ENCODE measurements at regions not wholly inside any gene's neighbourhood (a gene's known extent, or its start where the extent isn't known, plus 50 kb on each side); places are given as distances from the start of the nearest gene placed in this dataset.

GRCh38 chr10:21075880-21076279, 178.8 kb upstream of the NEBL start:
- no peak for DNase-seq

- DNase-seq = no peak
These were observed 174.0 kb upstream of the NEBL start for GRCh38 chr10:21071001-21071673.

GRCh38 chr10:21069929-21070700, 173.0 kb upstream of the NEBL start:
- DNase-seq = no peak

DNA sequence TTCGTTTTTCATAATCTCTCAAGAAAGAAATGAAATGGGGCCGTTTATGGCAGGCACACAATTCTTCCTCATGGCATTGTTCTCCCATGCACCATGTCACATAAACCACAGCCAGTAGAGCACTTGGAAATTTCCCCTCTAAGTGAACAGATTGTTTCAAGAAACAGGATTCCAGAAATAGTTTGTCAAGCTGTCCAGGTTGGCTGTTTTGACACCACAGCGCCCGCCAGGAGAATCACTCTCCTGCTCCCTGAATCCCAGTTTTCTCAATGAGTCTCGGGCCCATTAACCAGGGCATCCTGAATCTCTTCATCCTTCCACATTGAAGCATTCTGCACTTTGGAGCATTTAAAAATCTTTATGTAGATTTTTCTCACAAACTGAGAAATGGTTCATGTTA, 172.2 kb upstream of the NEBL start:
- no peak for DNase-seq

DNA sequence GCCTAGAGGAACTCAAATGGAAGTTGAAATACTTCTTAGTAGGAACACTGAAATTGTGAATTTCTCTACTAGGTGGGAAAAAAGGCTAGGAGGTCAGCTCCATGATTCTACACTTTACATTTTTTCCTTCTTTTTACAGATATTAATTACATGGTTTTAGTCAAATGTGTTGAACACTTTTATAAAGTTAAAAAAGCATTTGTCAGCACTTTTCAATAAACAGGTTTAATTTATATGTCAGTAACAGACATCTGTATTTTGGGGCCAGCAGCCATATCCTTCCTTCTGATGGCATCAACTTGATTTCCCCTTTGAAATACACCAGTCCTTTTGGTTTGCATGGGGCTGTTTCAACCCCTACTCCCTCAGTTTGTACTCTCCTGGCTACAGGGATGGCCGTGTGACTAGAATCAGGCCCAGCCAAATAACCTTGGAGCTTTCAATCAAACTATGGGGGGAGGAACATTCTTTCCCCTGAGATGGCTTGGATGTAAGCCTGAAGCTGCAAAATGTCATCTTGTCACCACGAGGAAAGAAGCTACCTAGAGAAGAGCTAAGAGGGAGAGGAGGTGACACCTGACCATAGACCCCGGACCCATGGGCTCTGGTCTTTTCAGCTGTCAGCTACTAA, 171.0 kb upstream of the NEBL start:
- no peak for DNase-seq

- no peak for DNase-seq
These were observed 168.6 kb upstream of the NEBL start for GRCh38 chr10:21065621-21066248.

- DNase-seq = no peak
These were observed 164.9 kb upstream of the NEBL start for GRCh38 chr10:21061982-21062381.

- no peak for DNase-seq
These were observed 164.1 kb upstream of the NEBL start for GRCh38 chr10:21061184-21061583.

DNA sequence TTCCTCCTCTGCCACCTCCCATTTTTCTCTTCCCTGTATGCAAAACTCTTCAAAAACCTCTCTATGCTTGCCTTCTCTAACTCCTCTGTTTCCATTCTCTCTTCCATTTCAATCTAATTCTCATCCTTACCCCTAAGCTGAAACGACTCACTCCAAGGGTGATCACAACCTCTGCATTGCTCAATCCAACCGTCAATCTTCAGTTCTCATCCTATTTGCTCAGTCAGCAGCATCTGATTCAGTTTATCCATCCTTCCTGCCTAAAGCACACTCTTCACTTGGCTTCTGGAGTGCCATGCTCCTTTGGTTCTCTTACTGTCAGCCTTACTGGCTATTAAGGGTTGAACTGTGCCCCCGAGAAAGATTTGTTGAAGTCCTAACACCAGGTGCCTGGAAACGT, 163.5 kb upstream of the NEBL start:
- no peak for DNase-seq

DNA sequence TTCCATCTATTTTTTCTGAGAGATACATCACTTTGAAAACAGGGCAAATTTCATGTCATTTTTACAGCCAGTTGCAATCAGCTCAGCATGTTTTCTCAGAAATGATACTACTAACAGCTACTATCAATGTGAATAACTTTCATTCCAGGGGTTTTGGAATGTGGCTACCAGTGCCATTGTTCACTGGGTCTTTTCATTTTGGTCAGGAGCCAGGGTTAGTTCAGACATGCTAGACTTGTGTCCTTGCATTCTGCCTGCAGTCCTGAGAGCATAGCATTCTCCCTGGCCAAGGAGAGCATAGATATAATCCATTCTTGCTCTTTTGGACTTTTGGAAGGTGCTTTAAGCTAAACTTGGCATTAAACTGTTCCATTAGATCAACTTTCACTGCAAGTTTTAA, 160.9 kb upstream of the NEBL start:
- DNase-seq = no peak

DNA sequence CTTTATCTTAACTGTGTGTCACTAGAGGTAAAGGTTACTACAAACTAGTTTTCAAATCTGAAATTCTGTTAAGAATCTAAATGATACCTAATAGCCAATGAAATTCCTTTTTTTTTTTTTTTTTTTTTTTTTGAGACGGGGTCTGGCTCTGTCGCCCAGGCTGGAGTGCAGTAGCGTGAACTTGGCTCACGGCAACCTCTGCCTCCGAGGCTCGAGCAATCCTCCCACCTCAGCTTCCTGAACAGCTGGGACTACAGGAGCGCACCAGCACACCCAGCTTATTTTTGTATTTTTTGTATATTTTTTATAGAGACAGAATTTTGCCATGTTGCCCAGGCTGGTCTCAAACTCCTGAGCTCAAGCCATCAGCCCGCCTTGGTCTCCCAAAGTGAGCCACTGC, 160.3 kb upstream of the NEBL start:
- no peak for DNase-seq

DNA sequence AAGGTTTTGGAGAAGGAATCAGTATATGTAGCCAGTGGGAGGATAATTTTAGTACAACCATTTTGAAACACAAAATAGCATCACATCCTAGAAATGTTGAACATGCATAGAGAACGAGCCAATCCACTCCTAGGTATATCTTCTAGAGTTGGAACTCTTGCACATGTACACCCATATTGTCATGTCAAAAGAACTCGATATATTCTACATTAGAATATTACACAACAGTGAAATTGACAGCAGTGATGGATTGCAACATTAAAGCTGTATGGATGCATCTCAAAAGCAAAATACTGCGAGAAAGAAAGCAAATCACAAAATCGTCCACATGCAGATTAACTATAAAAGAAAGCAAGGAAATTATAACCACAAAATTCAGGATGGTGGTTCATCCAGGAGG, 159.3 kb upstream of the NEBL start:
- DNase-seq = no peak

DNA sequence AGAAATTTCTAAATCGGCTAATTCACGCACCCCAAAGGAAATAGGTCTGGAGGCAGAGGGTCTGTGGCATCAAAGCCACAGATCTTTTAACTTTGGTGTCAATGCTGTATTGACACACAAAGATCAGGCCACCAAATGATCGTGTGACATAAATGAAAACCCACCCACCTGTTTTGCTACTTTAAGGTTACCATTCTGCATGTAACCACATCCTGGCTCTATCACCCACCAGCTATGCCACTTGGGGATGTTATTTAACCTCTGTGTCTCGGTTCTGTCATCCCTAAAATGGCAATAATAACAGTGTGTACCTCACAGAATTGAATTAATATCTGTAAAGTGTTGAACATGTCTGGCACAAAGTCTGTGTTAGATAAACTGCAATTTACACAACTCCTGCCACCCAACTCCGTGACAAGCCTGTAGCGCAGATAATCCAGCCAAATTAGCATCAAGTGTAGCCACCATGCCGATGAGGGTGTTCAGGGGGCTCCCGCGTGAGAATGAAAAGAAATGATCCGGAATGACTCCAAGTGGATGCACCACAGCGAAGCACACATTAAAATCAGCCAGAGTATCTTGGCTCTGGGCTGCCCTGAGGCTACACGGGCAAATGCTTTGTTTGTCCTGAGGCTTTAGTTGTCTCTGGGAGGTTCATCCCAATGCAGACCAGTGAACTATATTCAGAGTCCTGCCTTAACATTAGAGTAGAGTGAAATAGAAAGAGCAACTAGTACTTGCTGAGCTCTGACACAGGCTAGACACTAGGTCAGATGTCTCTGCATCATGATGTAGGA, 158.4 kb upstream of the NEBL start:
- DNase-seq = no peak

GRCh38 chr10:21053953-21054690, 157.0 kb upstream of the NEBL start:
- no peak for DNase-seq

DNA sequence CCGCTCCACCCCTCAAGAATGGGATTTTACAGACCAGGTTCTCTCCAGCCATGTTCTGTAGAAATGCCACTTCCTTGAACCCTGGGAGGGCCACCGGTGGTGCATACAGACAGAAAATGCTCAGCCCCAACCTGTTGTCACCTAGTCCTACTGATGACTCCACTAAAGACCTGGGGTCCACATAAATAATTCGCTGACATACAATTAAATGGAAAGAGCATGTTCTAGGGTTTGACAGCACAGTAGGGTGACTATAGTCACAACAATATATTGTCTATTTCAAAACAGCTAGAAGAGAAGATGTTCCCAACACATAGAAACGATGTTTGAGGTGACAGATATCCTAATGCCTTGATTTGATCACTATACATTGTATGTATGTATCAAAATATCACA, 155.6 kb upstream of the NEBL start:
- DNase-seq = no peak

DNA sequence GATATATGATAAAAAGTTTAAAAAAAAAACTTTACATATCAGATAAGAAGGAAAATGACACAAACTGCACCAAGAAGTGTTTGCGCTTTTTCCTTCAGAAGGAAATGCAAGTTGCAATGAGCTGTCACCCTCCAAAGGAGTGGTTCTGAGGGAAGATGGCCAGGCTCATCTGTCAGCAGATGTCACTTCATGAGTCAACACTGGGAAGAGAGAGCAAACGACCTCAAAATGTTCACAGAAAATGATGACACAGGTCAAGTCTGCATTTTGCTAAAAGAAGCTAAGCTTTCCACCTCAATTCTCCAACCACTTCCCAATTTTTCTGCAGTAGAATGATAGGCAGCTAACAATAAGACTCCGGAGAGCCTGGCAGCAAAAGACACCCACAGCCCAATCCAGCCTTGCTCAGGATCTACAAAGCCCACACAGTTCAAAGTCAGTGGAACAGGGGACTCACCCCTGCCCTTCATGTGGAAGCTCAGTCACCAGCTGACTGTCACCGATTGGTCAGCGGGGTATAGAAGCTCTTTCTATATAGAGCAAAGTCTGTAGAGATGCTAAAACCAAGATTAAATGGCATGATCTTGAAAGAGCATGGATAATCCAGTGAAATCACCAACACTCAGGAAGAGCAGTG, 155.1 kb upstream of the NEBL start:
- no peak for DNase-seq

DNA sequence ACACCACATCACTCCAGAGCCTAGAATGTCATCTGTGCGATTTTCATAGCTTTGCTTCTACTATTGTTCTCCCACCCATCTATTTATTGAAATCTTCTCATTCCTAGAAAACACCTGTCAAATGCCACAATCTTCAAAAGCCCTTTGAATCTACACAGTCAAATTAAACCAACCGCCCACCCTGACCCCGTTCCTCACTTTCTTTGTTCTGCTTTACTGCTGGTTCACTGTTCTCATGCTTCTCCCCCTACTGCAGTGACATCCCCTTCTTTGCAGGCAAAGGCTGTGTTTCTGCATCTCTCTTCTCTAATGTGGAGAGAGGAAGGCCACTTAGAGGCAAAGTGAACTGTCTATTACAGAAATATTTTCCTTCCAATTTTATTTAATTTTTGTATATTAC, 152.4 kb upstream of the NEBL start:
- DNase-seq = no peak

GRCh38 chr10:21048068-21048467, 151.0 kb upstream of the NEBL start:
- DNase-seq = no peak

DNA sequence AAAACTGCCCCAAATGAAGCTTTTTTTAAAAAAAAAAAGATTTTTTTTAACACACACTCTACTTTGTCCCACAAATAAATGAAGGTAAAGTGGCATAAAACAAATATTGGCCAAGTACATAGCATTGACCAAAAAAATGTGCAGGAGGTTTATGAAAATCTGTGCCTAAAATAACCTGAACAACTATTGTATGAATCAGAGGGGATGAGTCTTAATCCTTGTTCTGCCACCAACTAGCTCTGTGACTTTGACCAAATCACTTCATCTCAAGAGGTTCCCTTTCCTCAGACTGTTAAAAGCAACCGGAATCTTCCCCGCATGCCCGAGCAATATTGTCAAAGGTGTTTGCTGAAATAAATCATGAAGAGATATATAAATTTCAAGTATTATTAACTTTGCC, 150.4 kb upstream of the NEBL start:
- no peak for DNase-seq

GRCh38 chr10:21047096-21047495, 150.0 kb upstream of the NEBL start:
- DNase-seq = no peak

- no peak for DNase-seq
These were observed 145.9 kb upstream of the NEBL start for GRCh38 chr10:21043044-21043443.

DNA sequence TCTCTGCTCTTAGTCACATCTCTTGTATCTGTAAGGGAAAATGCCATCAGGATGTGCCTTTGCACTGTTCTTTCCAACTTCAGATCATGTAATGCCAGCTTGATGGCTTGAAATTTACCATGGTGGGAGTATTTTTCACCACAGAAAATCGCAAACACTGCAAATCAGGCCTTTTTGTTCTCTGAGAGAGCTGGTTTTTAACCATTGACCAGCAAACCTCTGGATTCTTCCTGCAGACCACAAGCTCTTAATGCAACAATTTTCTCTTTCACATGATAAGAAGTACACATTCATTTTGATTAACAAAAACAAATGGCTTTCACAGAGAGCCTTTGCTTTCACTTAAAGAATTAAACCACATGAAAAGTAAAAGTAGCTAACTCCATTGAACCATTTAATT, 145.4 kb upstream of the NEBL start:
- DNase-seq = no peak

Measured in activated CD8-positive, alpha-beta memory T cell treated with anti-CD3 and anti-CD28 coated beads, Interleukin-2, amount 50 U/mL, for 48 hours (primary cell).